ENCODE measurements at regions not wholly inside any gene's neighbourhood (a gene's known extent, or its start where the extent isn't known, plus 50 kb on each side); places are given as distances from the start of the nearest gene placed in this dataset.
A peak's percentile ranks its signal among the peaks of the same experiment; 100 is the strongest.
"Not testable (repeated sequence)": the region's sequence is repeated elsewhere in the genome, so short reads cannot be mapped to it uniquely, and the experiment has no call there.

GRCh38 chr5:68834491-68834981 is 259.3 kb upstream of the SLC30A5 start:
- DNase-seq, result no peak

GRCh38 chr5:68838157-68838718 is 255.6 kb upstream of the SLC30A5 start:
- no peak for DNase-seq

GRCh38 chr5:68839019-68839552 is 254.7 kb upstream of the SLC30A5 start:
- peak; percentile 74 for DNase-seq

- DNase-seq, result no peak
Measured at GRCh38 chr5:68843624-68844364, 250.0 kb upstream of the SLC30A5 start.

GRCh38 chr5:68845131-68845530 is 248.7 kb upstream of the SLC30A5 start:
- DNase-seq, result no peak

GRCh38 chr5:68846828-68847227 is 247.0 kb upstream of the SLC30A5 start:
- no peak for DNase-seq

GRCh38 chr5:68848091-68848490 is 245.7 kb upstream of the SLC30A5 start:
- DNase-seq, result peak; percentile 28

GRCh38 chr5:68849103-68849502 is 244.7 kb upstream of the SLC30A5 start:
- no peak for DNase-seq

GRCh38 chr5:68849906-68850305 is 243.9 kb upstream of the SLC30A5 start:
- no peak for DNase-seq

GRCh38 chr5:68861099-68861498 is 232.7 kb upstream of the SLC30A5 start:
- no peak for DNase-seq

- DNase-seq, result no peak
Measured at GRCh38 chr5:68862560-68862959, 231.3 kb upstream of the SLC30A5 start.

- DNase-seq, result not testable (repeated sequence)
Measured at GRCh38 chr5:68865192-68865591, 228.6 kb upstream of the SLC30A5 start.

- DNase-seq, result no peak
Measured at GRCh38 chr5:68872088-68872839, 221.6 kb upstream of the SLC30A5 start.

- no peak for DNase-seq
Measured at GRCh38 chr5:68873198-68873597, 220.6 kb upstream of the SLC30A5 start.

GRCh38 chr5:68875351-68875750 is 218.5 kb upstream of the SLC30A5 start:
- DNase-seq, result no peak

GRCh38 chr5:68883436-68883835 is 210.4 kb upstream of the SLC30A5 start:
- DNase-seq, result no peak

- DNase-seq, result no peak
Measured at GRCh38 chr5:68884144-68884754, 209.6 kb upstream of the SLC30A5 start.

- DNase-seq, result no peak
Measured at GRCh38 chr5:68884883-68885282, 208.9 kb upstream of the SLC30A5 start.

- no peak for DNase-seq
Measured at GRCh38 chr5:68886814-68887213, 207.0 kb upstream of the SLC30A5 start.

- DNase-seq, result no peak
Measured at GRCh38 chr5:68891718-68892117, 202.1 kb upstream of the SLC30A5 start.

- no peak for DNase-seq
Measured at GRCh38 chr5:68894673-68895072, 199.1 kb upstream of the SLC30A5 start.

GRCh38 chr5:68898951-68899471 is 194.8 kb upstream of the SLC30A5 start:
- no peak for DNase-seq

All from amniotic stem cell (primary cell).